ENCODE measurements at regions not wholly inside any gene's neighbourhood (a gene's known extent, or its start where the extent isn't known, plus 50 kb on each side); places are given as distances from the start of the nearest gene placed in this dataset.
"Not testable (repeated sequence)": the region's sequence is repeated elsewhere in the genome, so short reads cannot be mapped to it uniquely, and the experiment has no call there.

- no peak for DNase-seq (ENCODE audit: low spot score)
Measured at GRCh38 chr20:12581644-12582289, 427.0 kb upstream of the SPTLC3 start.

GRCh38 chr20:12582710-12583109 lies 426.1 kb upstream of the SPTLC3 start:
- not testable (repeated sequence) for DNase-seq (ENCODE audit: low spot score)

- no peak for DNase-seq (ENCODE audit: low spot score)
Measured at GRCh38 chr20:12591949-12592470, 416.8 kb upstream of the SPTLC3 start.

- no peak for DNase-seq (ENCODE audit: low spot score)
Measured at GRCh38 chr20:12592756-12593155, 416.0 kb upstream of the SPTLC3 start.

GRCh38 chr20:12593342-12593873 lies 415.4 kb upstream of the SPTLC3 start:
- no peak for DNase-seq (ENCODE audit: low spot score)

GRCh38 chr20:12594410-12595088 lies 414.2 kb upstream of the SPTLC3 start:
- no peak for DNase-seq (ENCODE audit: low spot score)

GRCh38 chr20:12595841-12596240 lies 412.9 kb upstream of the SPTLC3 start:
- DNase-seq (ENCODE audit: low spot score) = no peak

- DNase-seq (ENCODE audit: low spot score) = no peak
Measured at GRCh38 chr20:12596863-12597262, 411.9 kb upstream of the SPTLC3 start.

- no peak for DNase-seq (ENCODE audit: low spot score)
Measured at GRCh38 chr20:12597551-12597950, 411.2 kb upstream of the SPTLC3 start.

- DNase-seq (ENCODE audit: low spot score) = no peak
Measured at GRCh38 chr20:12598894-12599293, 409.9 kb upstream of the SPTLC3 start.

GRCh38 chr20:12599494-12599893 lies 409.3 kb upstream of the SPTLC3 start:
- DNase-seq (ENCODE audit: low spot score) = no peak

- DNase-seq (ENCODE audit: low spot score) = no peak
Measured at GRCh38 chr20:12605751-12606150, 403.0 kb upstream of the SPTLC3 start.

GRCh38 chr20:12610871-12611270 lies 397.9 kb upstream of the SPTLC3 start:
- no peak for DNase-seq (ENCODE audit: low spot score)

- no peak for DNase-seq (ENCODE audit: low spot score)
Measured at GRCh38 chr20:12614764-12615163, 394.0 kb upstream of the SPTLC3 start.

- no peak for DNase-seq (ENCODE audit: low spot score)
Measured at GRCh38 chr20:12617076-12617475, 391.7 kb upstream of the SPTLC3 start.

- DNase-seq (ENCODE audit: low spot score) = no peak
Measured at GRCh38 chr20:12623870-12624269, 384.9 kb upstream of the SPTLC3 start.

- no peak for DNase-seq (ENCODE audit: low spot score)
Measured at GRCh38 chr20:12627485-12627884, 381.3 kb upstream of the SPTLC3 start.

- no peak for DNase-seq (ENCODE audit: low spot score)
Measured at GRCh38 chr20:12638633-12639312, 370.0 kb upstream of the SPTLC3 start.

GRCh38 chr20:12640251-12640650 lies 368.5 kb upstream of the SPTLC3 start:
- no peak for DNase-seq (ENCODE audit: low spot score)

- DNase-seq (ENCODE audit: low spot score) = no peak
Measured at GRCh38 chr20:12641619-12642018, 367.2 kb upstream of the SPTLC3 start.

- no peak for DNase-seq (ENCODE audit: low spot score)
Measured at GRCh38 chr20:12644461-12644860, 364.3 kb upstream of the SPTLC3 start.

- DNase-seq (ENCODE audit: low spot score) = no peak
Measured at GRCh38 chr20:12649234-12649633, 359.5 kb upstream of the SPTLC3 start.

- no peak for DNase-seq (ENCODE audit: low spot score)
Measured at GRCh38 chr20:12653642-12654041, 355.1 kb upstream of the SPTLC3 start.

Data from hepatic stellate cell (primary cell).